Hepatocyte (in vitro differentiated cells): ENCODE measurements at regions not wholly inside any gene's neighbourhood (a gene's known extent, or its start where the extent isn't known, plus 50 kb on each side); places are given as distances from the start of the nearest gene placed in this dataset.

Experiments used
- DNase-seq: peaks from one replicate; pipeline ENCODE4 v3.0.0-alpha.2; 2016; ENCODE audit warnings: low spot score
- H2AFZ ChIP-seq: fragments of 200-600 bp; sonication (generic); 2 replicates; pipeline ENCODE4 v1.6.0; 2016; ENCODE audit warnings: antibody characterized with exemption, mild to moderate bottlenecking
- H3K27ac ChIP-seq: fragments of 200-600 bp; sonication (generic); 2 replicates; pipeline ENCODE4 v1.5.1; 2016; ENCODE audit warnings: mild to moderate bottlenecking
- H3K27me3 ChIP-seq: fragments of 200-600 bp; sonication (generic); 2 replicates; pipeline ENCODE4 v1.6.1; 2016
- H3K36me3 ChIP-seq: fragments of 200-600 bp; sonication (generic); replicated peaks from 2 replicates; pipeline ENCODE4 v1.5.1; 2016; ENCODE audit warnings: low read depth; ENCODE audit not compliant: insufficient read depth
- H3K4me1 ChIP-seq: fragments of 200-600 bp; sonication (generic); 2 replicates; pipeline ENCODE4 v1.5.1; 2016; ENCODE audit warnings: mild to moderate bottlenecking, moderate library complexity; ENCODE audit not compliant: insufficient read depth
- H3K4me2 ChIP-seq: fragments of 200-600 bp; sonication (generic); 2 replicates; pipeline ENCODE4 v1.6.0; 2016
- H3K4me3 ChIP-seq: fragments of 200-600 bp; sonication (generic); 2 replicates; pipeline ENCODE4 v1.5.1; 2016; ENCODE audit warnings: mild to moderate bottlenecking
- H3K79me2 ChIP-seq: fragments of 200-600 bp; sonication (generic); 2 replicates; pipeline ENCODE4 v1.6.0; 2017; ENCODE audit warnings: mild to moderate bottlenecking
- H3K9me2 ChIP-seq: fragments of 200-600 bp; sonication (generic); replicated peaks from 2 replicates; pipeline ENCODE4 v1.6.0; 2017; ENCODE audit warnings: mild to moderate bottlenecking; ENCODE audit not compliant: insufficient read depth
- H3K9me3 ChIP-seq: fragments of 200-600 bp; sonication (generic); 2 replicates; pipeline ENCODE4 v1.5.1; 2016; ENCODE audit warnings: low read depth, mild to moderate bottlenecking
- H4K20me1 ChIP-seq: fragments of 200-600 bp; sonication (generic); 2 replicates; pipeline ENCODE4 v1.6.0; 2016; ENCODE audit warnings: mild to moderate bottlenecking; ENCODE audit not compliant: insufficient read depth, poor library complexity, severe bottlenecking
- CTCF ChIP-seq: fragments of 200-600 bp; sonication (generic); IDR thresholded peaks from 2 replicates; pipeline ENCODE4 v1.5.1; 2016; ENCODE audit warnings: antibody characterized with exemption, mild to moderate bottlenecking; ENCODE audit not compliant: poor library complexity
- EZH2 ChIP-seq: fragments of 200-600 bp; sonication (generic); IDR thresholded peaks from 2 replicates; pipeline ENCODE4 v1.6.1; 2016; ENCODE audit warnings: antibody characterized with exemption, mild to moderate bottlenecking, borderline replicate concordance
- EZH2phosphoT487 ChIP-seq: fragments of 200-600 bp; sonication (generic); IDR thresholded peaks from one replicate; pipeline ENCODE4 v1.6.1; 2018; ENCODE audit warnings: antibody characterized with exemption, mild to moderate bottlenecking, low read depth, moderate library complexity; ENCODE audit not compliant: unreplicated experiment, severe bottlenecking
- WGBS: methylation state at CpG from one replicate; pipeline ENCODE4 v1.1.6; 2016; ENCODE audit warnings: low lambda C conversion rate; ENCODE audit errors: missing lambda C conversion rate; 5-methylcytosine and 5-hydroxymethylcytosine counted together

GRCh38 chr9:99515093-99515492, 293.0 kb downstream of the SEC61B start:
- Histone ChIP-seq H2AFZ (no peak overlapping the region), H3K4me3 (no peak overlapping the region), H4K20me1 (no peaks in the 10 kb centered on the region), H3K36me3 (no peaks in the 10 kb centered on the region), H3K4me1 (no peaks in the 10 kb centered on the region), H3K27me3 (no peaks in the 10 kb centered on the region), H3K27ac (no peak overlapping the region), H3K9me3 (no peaks in the 10 kb centered on the region), H3K79me2 (no peaks in the 10 kb centered on the region), H3K4me2 (no peak overlapping the region), H3K9me2 (no peaks in the 10 kb centered on the region)
- WGBS, result 96% methylated on average over 1 of the region's 1 CpG
- no peak for DNase-seq
- TF ChIP-seq EZH2 (no peak), CTCF (no peak), EZH2phosphoT487 (no peak)

GRCh38 chr9:99515895-99516656, 294.0 kb downstream of the SEC61B start:
- H3K4me1 ChIP-seq, result no peaks in the 10 kb centered on the region
- H3K9me3 ChIP-seq, result no peaks in the 10 kb centered on the region
- H3K9me2 ChIP-seq, result no peaks in the 10 kb centered on the region
- H2AFZ ChIP-seq, result no peak overlapping the region
- no peak overlapping the region for H3K4me2 ChIP-seq
- no peaks in the 10 kb centered on the region for H3K27me3 ChIP-seq
- H3K36me3 ChIP-seq, result no peaks in the 10 kb centered on the region
- H3K4me3 ChIP-seq, result no peak overlapping the region
- WGBS, result 91% methylated on average over 7 of the region's 7 CpGs
- no peak overlapping the region for H3K27ac ChIP-seq
- no peaks in the 10 kb centered on the region for H4K20me1 ChIP-seq
- TF ChIP-seq EZH2 (no peak), EZH2phosphoT487 (no peak), CTCF (no peak)
- DNase-seq, result no peak
- no peaks in the 10 kb centered on the region for H3K79me2 ChIP-seq

- no peaks in the 10 kb centered on the region for H3K4me1 ChIP-seq
- no peak overlapping the region for H3K4me3 ChIP-seq
- no peaks in the 10 kb centered on the region for H3K79me2 ChIP-seq
- H3K4me2 ChIP-seq, result no peak overlapping the region
- TF ChIP-seq EZH2 (no peak), EZH2phosphoT487 (no peak), CTCF (no peak)
- 87% methylated on average over 1 of the region's 1 CpG for WGBS
- no peaks in the 10 kb centered on the region for H3K27me3 ChIP-seq
- no peak overlapping the region for H2AFZ ChIP-seq
- H3K9me2 ChIP-seq, result no peaks in the 10 kb centered on the region
- no peak for DNase-seq
- no peaks in the 10 kb centered on the region for H3K36me3 ChIP-seq
- no peak overlapping the region for H3K27ac ChIP-seq
- no peaks in the 10 kb centered on the region for H3K9me3 ChIP-seq
- no peaks in the 10 kb centered on the region for H4K20me1 ChIP-seq
Measured at GRCh38 chr9:99516657-99517049, 294.6 kb downstream of the SEC61B start.

- H3K27ac ChIP-seq, result no peak overlapping the region
Measured at GRCh38 chr9:99523838-99524237, 297.8 kb upstream of the NR4A3 start.

More at GRCh38 chr9:99523838-99524237, 297.8 kb upstream of the NR4A3 start:
- H3K4me2 ChIP-seq, result no peak overlapping the region
- TF ChIP-seq CTCF, result no peak
- TF ChIP-seq EZH2, result no peak
- no peak for TF ChIP-seq EZH2phosphoT487
- H3K36me3 ChIP-seq, result no peaks in the 10 kb centered on the region
- no peaks in the 10 kb centered on the region for H3K9me3 ChIP-seq
- H2AFZ ChIP-seq, result no peak overlapping the region
- H3K4me3 ChIP-seq, result no peak overlapping the region
- no peaks in the 10 kb centered on the region for H3K9me2 ChIP-seq
- H4K20me1 ChIP-seq, result no peaks in the 10 kb centered on the region
- 85% methylated on average over 1 of the region's 1 CpG for WGBS
- no peaks in the 10 kb centered on the region for H3K4me1 ChIP-seq
- no peaks in the 10 kb centered on the region for H3K27me3 ChIP-seq
- no peak for DNase-seq
- no peaks in the 10 kb centered on the region for H3K79me2 ChIP-seq
